OCI-LY3 (cell line): ENCODE measurements at regions not wholly inside any gene's neighbourhood (a gene's known extent, or its start where the extent isn't known, plus 50 kb on each side); places are given as distances from the start of the nearest gene placed in this dataset.

ENCODE experiments used
- CTCF ChIP-seq: fragments of 200-600, 300-600 bp; sonication (generic); IDR thresholded peaks from 2 replicates; pipeline ENCODE4 v1.5.1; 2014; ENCODE audit warnings: antibody characterized with exemption, low read length, low read depth
- EZH2phosphoT487 ChIP-seq: fragments of 200-600 bp; shearing (Covaris generic); IDR thresholded peaks from 2 replicates; pipeline ENCODE4 v1.6.1; 2018; ENCODE audit warnings: antibody characterized with exemption, mixed run types, low read depth

- TF ChIP-seq CTCF (no peak), EZH2phosphoT487 (no peak)
Observed at GRCh38 chr2:180761224-180761623, 219.2 kb upstream of the UBE2E3 start.
